OCI-LY7 (cell line): ENCODE measurements at regions not wholly inside any gene's neighbourhood (a gene's known extent, or its start where the extent isn't known, plus 50 kb on each side); places are given as distances from the start of the nearest gene placed in this dataset.

Experiments used
- BruUV-seq: library from RNA; stranded (reverse); fragments of 400-500 nt; replicated peaks from 2 replicates; lab custom pipeline; 2021; lab: Mats Ljungman, UMichigan
- CTCF ChIA-PET: fragments of 300-600 bp; sonication (Branson Sonifier 250); formaldehyde crosslinking; loops from one replicate; lab custom pipeline; 2022; ENCODE audit warnings: antibody characterized with exemption; ENCODE audit not compliant: unreplicated experiment; lab: Charles Lee
- POLR2A ChIA-PET: fragments of 300-600 bp; sonication (Branson Sonifier 250); formaldehyde crosslinking; loops from one replicate; lab custom pipeline; 2022; ENCODE audit warnings: antibody characterized with exemption; lab: Charles Lee
- DNase-seq: peaks from one replicate; pipeline ENCODE4 v3.0.0-alpha.2; 2015; ENCODE audit warnings: low spot score
- H2AFZ ChIP-seq: fragments of 200-600 bp; sonication (generic), shearing (Covaris generic); 2 replicates; pipeline ENCODE4 v1.6.1; 2014; ENCODE audit warnings: mild to moderate bottlenecking, antibody characterized with exemption, low read length, moderate library complexity
- H3K27ac ChIP-seq: fragments of 200-600 bp; sonication (generic); 2 replicates; pipeline ENCODE4 v1.5.1; 2014; ENCODE audit warnings: mixed run types, low read depth, mild to moderate bottlenecking, moderate library complexity, low read length, inconsistent platforms; ENCODE audit not compliant: poor library complexity, severe bottlenecking
- H3K36me3 ChIP-seq: fragments of 200-600 bp; sonication (generic); 2 replicates; pipeline ENCODE4 v1.6.1; 2014; ENCODE audit warnings: mild to moderate bottlenecking, antibody characterized with exemption, low read length, moderate library complexity, mixed read lengths; ENCODE audit not compliant: insufficient read depth
- H3K4me1 ChIP-seq: fragments of 200-600 bp; sonication (generic); 2 replicates; pipeline ENCODE4 v1.5.1; 2014; ENCODE audit warnings: mild to moderate bottlenecking, low read length; ENCODE audit not compliant: insufficient read depth, poor library complexity, severe bottlenecking
- H3K4me2 ChIP-seq: fragments of 200-600 bp; sonication (generic); 2 replicates; pipeline ENCODE4 v1.6.1; 2014; ENCODE audit warnings: mild to moderate bottlenecking, low read length
- H3K4me3 ChIP-seq: fragments of 200-600 bp; sonication (generic); 2 replicates; pipeline ENCODE4 v1.5.1; 2014; ENCODE audit warnings: mild to moderate bottlenecking, low read depth, low read length; ENCODE audit not compliant: poor library complexity, severe bottlenecking
- H3K79me2 ChIP-seq: fragments of 200-600 bp; sonication (generic); 2 replicates; pipeline ENCODE4 v1.6.1; 2016; ENCODE audit warnings: low read depth, mild to moderate bottlenecking, low read length, moderate library complexity, mixed read lengths; ENCODE audit not compliant: insufficient read depth
- H3K9me2 ChIP-seq: fragments of 200-600 bp; sonication (generic); 2 replicates; pipeline ENCODE4 v1.6.1; 2016; ENCODE audit warnings: mild to moderate bottlenecking, low read length, mixed read lengths; ENCODE audit not compliant: insufficient read depth
- H3K9me3 ChIP-seq: fragments of 200-600 bp; sonication (generic); 2 replicates; pipeline ENCODE4 v1.6.1; 2014; ENCODE audit warnings: mild to moderate bottlenecking, mixed run types, low read length, mixed read lengths
- H4K20me1 ChIP-seq: fragments of 200-600 bp; sonication (generic); 2 replicates; pipeline ENCODE4 v1.6.1; 2014; ENCODE audit warnings: mild to moderate bottlenecking, antibody characterized with exemption, low read length, moderate library complexity, mixed read lengths; ENCODE audit not compliant: insufficient read depth
- EZH2phosphoT487 ChIP-seq: fragments of 200-600 bp; sonication (generic); IDR thresholded peaks from 2 replicates; pipeline ENCODE4 v1.6.1; 2018; ENCODE audit warnings: low read depth, borderline replicate concordance, mild to moderate bottlenecking, mixed run types, antibody characterized with exemption, low read length, moderate library complexity, mixed read lengths
- intact Hi-C: fragments of 100-400 bp; cut with micrococcal nuclease; formaldehyde crosslinking; loops from one replicate; pipeline ENCODE4 v1.10.0; 2022; ENCODE audit not compliant: unreplicated experiment
- TF ChIP-seq, protein P1 (sequence below): fragments of 200-600 bp; sonication (generic); conservative IDR thresholded peaks from 2 replicates; pipeline ENCODE4 v1.5.1; 2014; ENCODE audit warnings: mild to moderate bottlenecking, antibody characterized with exemption, low read length, moderate library complexity, mixed read lengths

DNA sequence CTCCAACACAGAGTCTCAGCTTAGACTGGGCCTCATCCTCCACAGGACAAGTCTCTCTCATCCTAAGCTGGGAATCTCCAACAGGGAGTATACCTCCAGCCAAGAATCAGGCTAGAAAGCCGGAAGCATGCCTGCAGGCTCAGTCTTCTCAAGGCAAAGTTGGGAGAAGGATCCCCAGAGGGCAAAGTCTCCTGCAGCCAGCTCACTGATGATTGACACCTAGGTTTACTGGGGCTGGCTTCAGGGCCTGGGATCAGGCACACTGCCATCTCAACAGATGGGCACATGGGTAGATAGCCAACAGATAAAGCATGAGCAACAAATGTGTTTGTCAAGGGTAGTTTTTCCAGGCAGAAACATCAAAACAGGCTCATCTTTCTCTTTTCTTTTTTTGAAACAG is 56.1 kb upstream of the TOX3 start:
- H3K79me2 ChIP-seq, result no peaks in the 10 kb centered on the region
- H3K36me3 ChIP-seq, result no peaks in the 10 kb centered on the region
- H3K9me2 ChIP-seq, result no peaks in the 10 kb centered on the region
- H3K9me3 ChIP-seq, result no peaks in the 10 kb centered on the region
- H3K4me3 ChIP-seq, result no peak overlapping the region
- ChIA-PET POLR2A (no interaction called here), CTCF (no interaction called here)
- H3K4me1 ChIP-seq, result no peaks in the 10 kb centered on the region
- TF ChIP-seq, protein P1, sequence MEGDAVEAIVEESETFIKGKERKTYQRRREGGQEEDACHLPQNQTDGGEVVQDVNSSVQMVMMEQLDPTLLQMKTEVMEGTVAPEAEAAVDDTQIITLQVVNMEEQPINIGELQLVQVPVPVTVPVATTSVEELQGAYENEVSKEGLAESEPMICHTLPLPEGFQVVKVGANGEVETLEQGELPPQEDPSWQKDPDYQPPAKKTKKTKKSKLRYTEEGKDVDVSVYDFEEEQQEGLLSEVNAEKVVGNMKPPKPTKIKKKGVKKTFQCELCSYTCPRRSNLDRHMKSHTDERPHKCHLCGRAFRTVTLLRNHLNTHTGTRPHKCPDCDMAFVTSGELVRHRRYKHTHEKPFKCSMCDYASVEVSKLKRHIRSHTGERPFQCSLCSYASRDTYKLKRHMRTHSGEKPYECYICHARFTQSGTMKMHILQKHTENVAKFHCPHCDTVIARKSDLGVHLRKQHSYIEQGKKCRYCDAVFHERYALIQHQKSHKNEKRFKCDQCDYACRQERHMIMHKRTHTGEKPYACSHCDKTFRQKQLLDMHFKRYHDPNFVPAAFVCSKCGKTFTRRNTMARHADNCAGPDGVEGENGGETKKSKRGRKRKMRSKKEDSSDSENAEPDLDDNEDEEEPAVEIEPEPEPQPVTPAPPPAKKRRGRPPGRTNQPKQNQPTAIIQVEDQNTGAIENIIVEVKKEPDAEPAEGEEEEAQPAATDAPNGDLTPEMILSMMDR, result no peak
- TF ChIP-seq EZH2phosphoT487, result no peak
- no peak overlapping the region for H2AFZ ChIP-seq
- H3K4me2 ChIP-seq, result no peak overlapping the region
- H4K20me1 ChIP-seq, result no peaks in the 10 kb centered on the region
- no TSS peak for BruUV-seq
- intact Hi-C loops, result no loop called here
- H3K27ac ChIP-seq, result no peak overlapping the region
- no peak for DNase-seq

DNA sequence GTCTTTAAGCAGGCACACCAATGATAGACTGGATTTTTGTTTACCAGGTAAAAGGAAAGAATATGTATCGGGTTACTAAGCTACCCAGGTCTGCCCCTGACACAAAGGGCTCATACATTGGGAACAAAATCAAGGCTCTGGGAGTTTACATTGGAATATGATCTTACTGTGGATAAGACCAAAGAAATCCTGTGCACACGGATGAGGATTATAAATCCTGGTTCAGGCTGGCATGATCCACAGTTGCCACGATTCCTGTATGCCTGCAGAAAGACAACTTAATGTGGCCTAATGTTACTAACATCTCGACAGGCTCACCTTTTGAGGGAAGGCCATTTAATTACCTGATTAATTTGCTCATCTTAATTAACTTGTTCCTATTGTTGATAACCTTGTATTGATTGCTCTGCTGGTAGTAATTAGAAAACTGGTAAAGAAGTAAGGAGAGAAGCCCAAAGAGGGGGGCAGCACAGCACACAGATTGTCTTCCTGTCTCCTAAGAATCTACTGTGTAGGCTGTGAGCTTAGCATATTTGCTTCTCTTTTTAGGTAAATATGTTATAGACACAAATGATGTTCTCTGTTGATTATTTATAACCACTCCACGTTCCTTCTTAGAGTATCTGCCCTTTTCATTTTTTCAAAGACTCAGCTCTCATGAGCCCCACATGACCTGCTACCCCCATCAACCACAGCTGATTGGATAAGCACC is 51.0 kb upstream of the TOX3 start:
- no TSS peak for BruUV-seq
- Histone ChIP-seq H3K4me3 (no peak overlapping the region), H3K4me1 (no peaks in the 10 kb centered on the region), H3K9me2 (no peaks in the 10 kb centered on the region), H4K20me1 (no peaks in the 10 kb centered on the region), H3K36me3 (no peaks in the 10 kb centered on the region), H2AFZ (no peak overlapping the region), H3K27ac (no peak overlapping the region), H3K9me3 (no peaks in the 10 kb centered on the region), H3K79me2 (no peaks in the 10 kb centered on the region), H3K4me2 (no peak overlapping the region)
- intact Hi-C loops, result no loop called here
- TF ChIP-seq, protein P1, result no peak
- TF ChIP-seq EZH2phosphoT487, result no peak
- POLR2A ChIA-PET, result no interaction called here
- no peak for DNase-seq
- CTCF ChIA-PET, result no interaction called here

DNA sequence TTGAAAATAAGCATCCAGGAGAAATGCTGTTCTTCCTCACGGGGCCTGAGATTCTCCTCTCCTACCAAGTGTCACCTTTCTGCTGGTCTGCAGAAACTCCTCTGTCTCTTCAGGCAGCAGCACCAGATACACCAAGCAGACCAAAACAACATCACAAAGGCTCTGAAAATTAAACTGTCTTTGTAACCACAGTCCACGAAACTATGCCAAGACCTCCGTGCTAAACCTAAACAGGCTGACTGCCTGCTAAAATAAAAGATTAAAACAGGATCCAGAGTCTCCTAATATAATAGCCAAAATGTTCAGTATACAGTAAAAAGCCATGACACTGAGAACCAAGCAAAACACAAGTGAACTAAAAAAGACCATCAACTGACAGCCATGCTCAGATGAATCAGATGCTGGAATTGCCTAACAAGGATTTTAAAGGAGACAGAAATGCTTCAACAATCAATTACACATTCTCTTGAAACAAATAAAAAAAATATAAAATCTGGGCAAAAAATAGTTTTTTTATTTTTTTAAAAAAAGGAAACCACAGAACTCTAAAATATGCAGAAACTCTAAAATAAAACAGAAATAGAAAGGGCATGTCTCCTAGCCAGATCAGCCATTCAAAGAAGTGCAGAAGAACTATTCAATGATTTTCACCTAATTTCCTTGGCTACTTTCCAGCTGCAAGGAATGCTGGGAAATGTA is 50.3 kb upstream of the TOX3 start:
- no peak overlapping the region for H3K4me2 ChIP-seq
- H4K20me1 ChIP-seq, result no peaks in the 10 kb centered on the region
- H3K9me2 ChIP-seq, result no peaks in the 10 kb centered on the region
- DNase-seq, result no peak
- no peaks in the 10 kb centered on the region for H3K36me3 ChIP-seq
- no peaks in the 10 kb centered on the region for H3K4me1 ChIP-seq
- no peak overlapping the region for H3K27ac ChIP-seq
- POLR2A ChIA-PET, result no interaction called here
- BruUV-seq, result no TSS peak
- no peak overlapping the region for H2AFZ ChIP-seq
- CTCF ChIA-PET, result no interaction called here
- no peaks in the 10 kb centered on the region for H3K79me2 ChIP-seq
- no peaks in the 10 kb centered on the region for H3K9me3 ChIP-seq
- H3K4me3 ChIP-seq, result no peak overlapping the region
- intact Hi-C loops, result no loop called here
- TF ChIP-seq, protein P1, result no peak
- TF ChIP-seq EZH2phosphoT487, result no peak
